ENCODE measurements at regions not wholly inside any gene's neighbourhood (a gene's known extent, or its start where the extent isn't known, plus 50 kb on each side); places are given as distances from the start of the nearest gene placed in this dataset.

- ATAC-seq (no peak), DNase-seq (no peak)
- peaks cover 0 to 10% of the 10 kb centered on the region in 2 donors for H3K27me3 ChIP-seq
- no peaks in the 10 kb centered on the region for H3K4me1 ChIP-seq
- no peaks in the 10 kb centered on the region for H3K9me3 ChIP-seq
- no peak for TF ChIP-seq CTCF (IDR thresholded peaks at IDR 0.05)
- H3K36me3 ChIP-seq, result no peaks in the 10 kb centered on the region
- H3K4me3 ChIP-seq, result no peak overlapping the region
- intact Hi-C loops (cut with DNase I), result no loop called here
- no peak overlapping the region for H3K27ac ChIP-seq
These were observed 147.1 kb downstream of the C11orf91 start for GRCh38 chr11:33553486-33553885.

GRCh38 chr11:33552756-33553155 is 147.9 kb downstream of the C11orf91 start:
- H3K4me1 ChIP-seq, result no peaks in the 10 kb centered on the region
- no peak for ATAC-seq
- intact Hi-C loops (cut with DNase I), result no loop called here

GRCh38 chr11:33551051-33551450 is 149.6 kb downstream of the C11orf91 start:
- peaks cover 0 to 13% of the 10 kb centered on the region in 2 donors for H3K27me3 ChIP-seq
- DNase-seq (no peak), ATAC-seq (no peak)
- no peaks in the 10 kb centered on the region for H3K36me3 ChIP-seq
- H3K27ac ChIP-seq, result no peak overlapping the region
- intact Hi-C loops (cut with DNase I), result no loop called here
- H3K9me3 ChIP-seq, result no peaks in the 10 kb centered on the region
- no peak overlapping the region for H3K4me3 ChIP-seq
- TF ChIP-seq CTCF (IDR thresholded peaks at IDR 0.05), result no peak
- no peaks in the 10 kb centered on the region for H3K4me1 ChIP-seq

More at GRCh38 chr11:33552756-33553155, 147.9 kb downstream of the C11orf91 start:
- Histone ChIP-seq H3K36me3 (no peaks in the 10 kb centered on the region), H3K27ac (no peak overlapping the region), H3K9me3 (no peaks in the 10 kb centered on the region), H3K4me3 (no peak overlapping the region), H3K27me3 (peaks cover 0 to 13% of the 10 kb centered on the region in 2 donors)
- no peak for TF ChIP-seq CTCF (IDR thresholded peaks at IDR 0.05)
- no peak for DNase-seq

- DNase-seq (no peak), ATAC-seq (no peak)
- Histone ChIP-seq H3K27ac (no peak overlapping the region), H3K36me3 (no peaks in the 10 kb centered on the region), H3K27me3 (peaks cover 0 to 13% of the 10 kb centered on the region in 2 donors), H3K4me1 (no peaks in the 10 kb centered on the region), H3K9me3 (no peaks in the 10 kb centered on the region), H3K4me3 (no peak overlapping the region)
- no peak for TF ChIP-seq CTCF (IDR thresholded peaks at IDR 0.05)
- intact Hi-C loops (cut with DNase I), result no loop called here
These were observed 151.1 kb downstream of the C11orf91 start for GRCh38 chr11:33549483-33549882.

GRCh38 chr11:33545931-33546330 is 154.7 kb downstream of the C11orf91 start:
- intact Hi-C loops (cut with DNase I), result no loop called here
- peaks cover 0 to 6% of the 10 kb centered on the region in 2 donors for H3K27me3 ChIP-seq

More at GRCh38 chr11:33545931-33546330, 154.7 kb downstream of the C11orf91 start:
- ATAC-seq (no peak), DNase-seq (no peak)
- H3K36me3 ChIP-seq, result no peaks in the 10 kb centered on the region
- no peak for TF ChIP-seq CTCF (IDR thresholded peaks at IDR 0.05)
- H3K4me1 ChIP-seq, result no peaks in the 10 kb centered on the region
- no peak overlapping the region for H3K4me3 ChIP-seq
- no peak overlapping the region for H3K27ac ChIP-seq
- H3K9me3 ChIP-seq, result no peaks in the 10 kb centered on the region
